GM10248 (cell line): ENCODE measurements at regions not wholly inside any gene's neighbourhood (a gene's known extent, or its start where the extent isn't known, plus 50 kb on each side); places are given as distances from the start of the nearest gene placed in this dataset.

ENCODE experiments used
- CTCF ChIA-PET: fragments of 300-600 bp; sonication (Branson Sonifier 250); formaldehyde crosslinking; extraction: SDS; loops from one replicate; lab custom pipeline; 2021; ENCODE audit warnings: antibody characterized with exemption; lab: Yijun Ruan, JAX
- POLR2A ChIA-PET: fragments of 350-650 bp; sonication (Branson Sonifier 250); formaldehyde crosslinking; extraction: SDS; loops from one replicate; lab custom pipeline; 2020; ENCODE audit warnings: antibody characterized with exemption; lab: Yijun Ruan, JAX
- DNase-seq: peaks from one replicate; pipeline ENCODE4 v3.0.0; 2012; ENCODE audit errors: extremely low spot score
- CTCF ChIP-seq: IDR thresholded peaks from 2 replicates; pipeline ENCODE4 v1.5.1; 2012; ENCODE audit warnings: mild to moderate bottlenecking, low read depth; ENCODE audit errors: extremely low read depth, missing control alignments, control extremely low read depth

GRCh38 chr13:21924958-21925357 is 254.1 kb downstream of the FGF9 start:
- ChIA-PET POLR2A (no interaction called here), CTCF (interaction anchor here (1.4 to 1.7 kb wide), 2 partner anchors 9 to 31 kb away, joined by 3 read pairs; no protein-coding TSS in a partner anchor)
- TF ChIP-seq CTCF: no peak
- no peak for DNase-seq

GRCh38 chr13:21925720-21926119 is 254.8 kb downstream of the FGF9 start:
- TF ChIP-seq CTCF: no peak
- no peak for DNase-seq
- CTCF ChIA-PET: no interaction called here
- POLR2A ChIA-PET: no interaction called here

GRCh38 chr13:21929400-21929799 is 258.5 kb downstream of the FGF9 start:
- CTCF ChIA-PET: interaction anchor here (1.0 to 1.1 kb wide), 2 partner anchors 12 to 375 kb away, joined by 3 to 4 read pairs; no protein-coding TSS in a partner anchor

GRCh38 chr13:21930536-21930935 is 259.7 kb downstream of the FGF9 start:
- ChIA-PET CTCF (interaction anchor here (1.0 to 1.1 kb wide), 2 partner anchors 12 to 13 kb away, joined by 3 to 4 read pairs; no protein-coding TSS in a partner anchor), POLR2A (no interaction called here)
- no peak for TF ChIP-seq CTCF
- DNase-seq: no peak

More at GRCh38 chr13:21929400-21929799, 258.5 kb downstream of the FGF9 start:
- TF ChIP-seq CTCF: no peak
- POLR2A ChIA-PET: no interaction called here
- DNase-seq: no peak

- TF ChIP-seq CTCF: no peak
- DNase-seq: no peak
These were observed 261.7 kb downstream of the FGF9 start for GRCh38 chr13:21932578-21932977.

GRCh38 chr13:21932996-21933395 is 262.1 kb downstream of the FGF9 start:
- TF ChIP-seq CTCF: no peak
- ChIA-PET CTCF (interaction anchor here (1.0 to 1.6 kb wide), 2 partner anchors 14 to 21 kb away, joined by 3 read pairs; no protein-coding TSS in a partner anchor), POLR2A (no interaction called here)
- no peak for DNase-seq

More at GRCh38 chr13:21932578-21932977, 261.7 kb downstream of the FGF9 start:
- ChIA-PET CTCF (interaction anchor here (1.0 to 1.6 kb wide), 2 partner anchors 8 to 15 kb away, joined by 3 read pairs; no protein-coding TSS in a partner anchor), POLR2A (no interaction called here)
